SU-DHL-6 (cell line): ENCODE measurements at regions not wholly inside any gene's neighbourhood (a gene's known extent, or its start where the extent isn't known, plus 50 kb on each side); places are given as distances from the start of the nearest gene placed in this dataset.

Experiments used
- EZH2phosphoT487 ChIP-seq: fragments of 200-600 bp; sonication (generic), shearing (Covaris generic); conservative IDR thresholded peaks from 2 replicates; pipeline ENCODE4 v1.6.1; 2018; ENCODE audit warnings: mild to moderate bottlenecking, antibody characterized with exemption, low read length, moderate library complexity, mixed read lengths
- TF ChIP-seq, protein P1 (sequence below): fragments of 200-600 bp; sonication (generic); IDR thresholded peaks from one replicate; pipeline ENCODE4 v1.5.1; 2017; ENCODE audit warnings: antibody characterized with exemption, mild to moderate bottlenecking, low read length, moderate library complexity; ENCODE audit not compliant: insufficient read depth, poor library complexity, severe bottlenecking

DNA sequence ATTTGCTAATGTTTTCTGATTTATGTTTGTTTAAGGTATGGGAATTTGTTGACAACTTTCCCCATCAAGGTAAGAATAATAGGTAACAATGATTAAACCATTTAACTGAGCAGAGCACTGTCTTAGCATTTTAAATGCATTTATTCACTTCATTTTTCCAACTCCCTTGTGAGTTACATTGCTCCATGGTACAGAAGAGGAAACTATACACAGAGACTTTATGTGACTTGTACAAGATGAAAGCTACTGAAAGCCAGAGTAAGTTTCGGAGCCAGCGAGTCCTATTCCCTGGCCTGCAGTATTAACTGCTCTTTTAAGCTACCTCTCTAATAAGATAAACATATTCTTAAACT, 708.8 kb downstream of the HDGFL1 start:
- TF ChIP-seq, protein P1, sequence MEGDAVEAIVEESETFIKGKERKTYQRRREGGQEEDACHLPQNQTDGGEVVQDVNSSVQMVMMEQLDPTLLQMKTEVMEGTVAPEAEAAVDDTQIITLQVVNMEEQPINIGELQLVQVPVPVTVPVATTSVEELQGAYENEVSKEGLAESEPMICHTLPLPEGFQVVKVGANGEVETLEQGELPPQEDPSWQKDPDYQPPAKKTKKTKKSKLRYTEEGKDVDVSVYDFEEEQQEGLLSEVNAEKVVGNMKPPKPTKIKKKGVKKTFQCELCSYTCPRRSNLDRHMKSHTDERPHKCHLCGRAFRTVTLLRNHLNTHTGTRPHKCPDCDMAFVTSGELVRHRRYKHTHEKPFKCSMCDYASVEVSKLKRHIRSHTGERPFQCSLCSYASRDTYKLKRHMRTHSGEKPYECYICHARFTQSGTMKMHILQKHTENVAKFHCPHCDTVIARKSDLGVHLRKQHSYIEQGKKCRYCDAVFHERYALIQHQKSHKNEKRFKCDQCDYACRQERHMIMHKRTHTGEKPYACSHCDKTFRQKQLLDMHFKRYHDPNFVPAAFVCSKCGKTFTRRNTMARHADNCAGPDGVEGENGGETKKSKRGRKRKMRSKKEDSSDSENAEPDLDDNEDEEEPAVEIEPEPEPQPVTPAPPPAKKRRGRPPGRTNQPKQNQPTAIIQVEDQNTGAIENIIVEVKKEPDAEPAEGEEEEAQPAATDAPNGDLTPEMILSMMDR: no peak
- no peak for TF ChIP-seq EZH2phosphoT487
